ENCODE measurements at regions not wholly inside any gene's neighbourhood (a gene's known extent, or its start where the extent isn't known, plus 50 kb on each side); places are given as distances from the start of the nearest gene placed in this dataset.

GRCh38 chr9:87107072-87107471 is 159.8 kb upstream of the GAS1 start:
- no peaks in the 10 kb centered on the region for H3K27me3 ChIP-seq
- H3K36me3 ChIP-seq (ENCODE audit: low read depth, missing control alignments), result no peaks in the 10 kb centered on the region
- peaks cover 6% of the 10 kb centered on the region for H3K4me1 ChIP-seq
- no peak for DNase-seq
- H3K4me3 ChIP-seq, result no peak overlapping the region
- WGBS, 2 donors, result 86 to 97% methylated on average over 1 of the region's 1 CpG
- intact Hi-C loops (cut with DNase I; ENCODE audit: low total_unique reads), result no loop called here
- no peaks in the 10 kb centered on the region for H3K9me3 ChIP-seq
- TF ChIP-seq, protein P1, sequence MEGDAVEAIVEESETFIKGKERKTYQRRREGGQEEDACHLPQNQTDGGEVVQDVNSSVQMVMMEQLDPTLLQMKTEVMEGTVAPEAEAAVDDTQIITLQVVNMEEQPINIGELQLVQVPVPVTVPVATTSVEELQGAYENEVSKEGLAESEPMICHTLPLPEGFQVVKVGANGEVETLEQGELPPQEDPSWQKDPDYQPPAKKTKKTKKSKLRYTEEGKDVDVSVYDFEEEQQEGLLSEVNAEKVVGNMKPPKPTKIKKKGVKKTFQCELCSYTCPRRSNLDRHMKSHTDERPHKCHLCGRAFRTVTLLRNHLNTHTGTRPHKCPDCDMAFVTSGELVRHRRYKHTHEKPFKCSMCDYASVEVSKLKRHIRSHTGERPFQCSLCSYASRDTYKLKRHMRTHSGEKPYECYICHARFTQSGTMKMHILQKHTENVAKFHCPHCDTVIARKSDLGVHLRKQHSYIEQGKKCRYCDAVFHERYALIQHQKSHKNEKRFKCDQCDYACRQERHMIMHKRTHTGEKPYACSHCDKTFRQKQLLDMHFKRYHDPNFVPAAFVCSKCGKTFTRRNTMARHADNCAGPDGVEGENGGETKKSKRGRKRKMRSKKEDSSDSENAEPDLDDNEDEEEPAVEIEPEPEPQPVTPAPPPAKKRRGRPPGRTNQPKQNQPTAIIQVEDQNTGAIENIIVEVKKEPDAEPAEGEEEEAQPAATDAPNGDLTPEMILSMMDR (IDR thresholded peaks at IDR 0.05), result no peak
- TF ChIP-seq POLR2A (IDR thresholded peaks at IDR 0.05), result no peak
- no peak overlapping the region for H3K27ac ChIP-seq

DNA sequence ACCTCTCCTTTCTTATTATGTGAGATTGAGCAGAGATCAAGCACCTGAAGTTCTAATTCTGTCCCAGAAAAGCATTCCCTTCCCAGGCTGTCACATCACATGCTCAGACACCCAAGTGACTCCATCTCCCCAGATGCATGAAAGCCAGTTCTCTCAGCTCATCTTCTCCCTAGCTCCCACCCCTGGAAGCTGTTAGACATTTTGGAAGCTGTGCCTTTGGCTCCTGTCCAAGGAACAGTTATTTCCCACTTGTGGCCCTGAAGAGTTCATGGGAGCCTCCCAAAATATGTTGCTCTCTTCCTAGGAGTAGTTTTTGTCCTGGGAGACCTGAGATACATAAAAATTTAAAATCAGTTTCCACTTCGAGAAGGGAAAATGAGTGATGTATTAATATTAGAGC is 161.4 kb upstream of the GAS1 start:
- Histone ChIP-seq H3K4me3 (no peak overlapping the region), H3K27ac (peak overlapping the region in 1 of 2 donors; percentile 33), H3K36me3 (ENCODE audit: low read depth, missing control alignments) (no peaks in the 10 kb centered on the region), H3K27me3 (no peaks in the 10 kb centered on the region), H3K4me1 (peaks cover 6% of the 10 kb centered on the region), H3K9me3 (no peaks in the 10 kb centered on the region)
- intact Hi-C loops (cut with DNase I; ENCODE audit: low total_unique reads), result no loop called here
- peak; percentile 53 for DNase-seq
- TF ChIP-seq POLR2A (IDR thresholded peaks at IDR 0.05), result no peak
- TF ChIP-seq, protein P1 (IDR thresholded peaks at IDR 0.05), result no peak
- 50 to 71% methylated on average over 1 of the region's 1 CpG for WGBS, 2 donors

DNA sequence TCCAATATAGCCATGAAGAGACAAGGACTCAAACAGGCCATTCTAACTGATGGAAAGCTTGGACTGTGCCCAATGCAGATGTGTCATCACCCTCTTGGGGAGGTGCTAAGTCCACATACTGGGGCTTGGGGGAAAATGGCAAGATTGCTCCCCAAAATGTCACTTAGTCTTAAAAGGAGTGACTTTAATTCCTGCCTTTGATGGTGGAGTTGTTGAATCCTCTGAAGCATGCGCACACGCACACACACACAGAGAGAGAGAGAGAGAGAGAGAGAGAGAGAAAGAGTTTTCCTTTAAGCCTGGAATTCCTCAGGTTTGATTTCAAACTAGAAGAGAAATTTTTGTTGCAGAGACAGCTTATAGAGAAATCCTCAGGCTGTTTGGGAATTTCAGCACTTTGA is 161.9 kb upstream of the GAS1 start:
- DNase-seq, result no peak
- H3K4me1 ChIP-seq, result peaks cover 6% of the 10 kb centered on the region
- no peaks in the 10 kb centered on the region for H3K27me3 ChIP-seq
- peak overlapping the region in 1 of 2 donors; percentile 33 for H3K27ac ChIP-seq
- 66 to 83% methylated on average over 2 of the region's 2 CpGs for WGBS, 2 donors
- no peaks in the 10 kb centered on the region for H3K9me3 ChIP-seq
- intact Hi-C loops (cut with DNase I; ENCODE audit: low total_unique reads), result no loop called here
- H3K4me3 ChIP-seq, result no peak overlapping the region
- no peaks in the 10 kb centered on the region for H3K36me3 ChIP-seq (ENCODE audit: low read depth, missing control alignments)
- TF ChIP-seq, protein P1 (IDR thresholded peaks at IDR 0.05), result no peak
- no peak for TF ChIP-seq POLR2A (IDR thresholded peaks at IDR 0.05)

- Histone ChIP-seq H3K27me3 (no peaks in the 10 kb centered on the region), H3K4me1 (peaks cover 6% of the 10 kb centered on the region), H3K36me3 (ENCODE audit: low read depth, missing control alignments) (no peaks in the 10 kb centered on the region), H3K27ac (no peak overlapping the region), H3K4me3 (no peak overlapping the region), H3K9me3 (no peaks in the 10 kb centered on the region)
- DNase-seq, result no peak
- intact Hi-C loops (cut with DNase I; ENCODE audit: low total_unique reads), result no loop called here
- TF ChIP-seq, protein P1 (IDR thresholded peaks at IDR 0.05), result no peak
- TF ChIP-seq POLR2A (IDR thresholded peaks at IDR 0.05), result no peak
Measured at GRCh38 chr9:87109851-87110250, 162.5 kb upstream of the GAS1 start.

DNA sequence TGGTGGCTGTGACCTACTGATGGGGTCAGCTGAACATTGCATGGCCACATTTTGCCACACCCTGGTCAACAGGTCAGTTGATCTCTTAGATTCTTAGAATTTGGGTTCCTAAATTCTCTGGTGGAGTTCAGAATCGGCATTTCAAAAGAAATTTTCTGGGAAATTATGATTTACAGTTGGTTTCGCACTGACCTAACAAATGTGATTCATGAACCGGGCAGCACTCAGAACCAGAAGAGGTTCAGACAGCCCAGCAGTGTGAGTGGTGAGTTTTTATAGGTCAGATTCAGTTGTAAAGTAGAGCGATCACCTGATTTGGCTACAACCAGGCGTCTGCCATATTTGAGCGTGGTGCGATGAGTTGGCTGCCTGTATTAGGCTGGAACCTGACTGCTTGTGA is 163.7 kb upstream of the GAS1 start:
- intact Hi-C loops (cut with DNase I; ENCODE audit: low total_unique reads), result no loop called here
- H3K27ac ChIP-seq, result no peak overlapping the region
- H3K9me3 ChIP-seq, result no peaks in the 10 kb centered on the region
- 97% methylated on average over 7 of the region's 7 CpGs for WGBS, 2 donors
- TF ChIP-seq, protein P1 (IDR thresholded peaks at IDR 0.05), result no peak
- TF ChIP-seq POLR2A (IDR thresholded peaks at IDR 0.05), result no peak
- H3K4me1 ChIP-seq, result peaks cover 8% of the 10 kb centered on the region
- DNase-seq, result no peak
- H3K36me3 ChIP-seq (ENCODE audit: low read depth, missing control alignments), result no peaks in the 10 kb centered on the region
- no peaks in the 10 kb centered on the region for H3K27me3 ChIP-seq
- H3K4me3 ChIP-seq, result no peak overlapping the region

Data from testis (tissue), 2 donors.